ENCODE measurements at regions not wholly inside any gene's neighbourhood (a gene's known extent, or its start where the extent isn't known, plus 50 kb on each side); places are given as distances from the start of the nearest gene placed in this dataset.
"Not testable (repeated sequence)": the region's sequence is repeated elsewhere in the genome, so short reads cannot be mapped to it uniquely, and the experiment has no call there.

DNA sequence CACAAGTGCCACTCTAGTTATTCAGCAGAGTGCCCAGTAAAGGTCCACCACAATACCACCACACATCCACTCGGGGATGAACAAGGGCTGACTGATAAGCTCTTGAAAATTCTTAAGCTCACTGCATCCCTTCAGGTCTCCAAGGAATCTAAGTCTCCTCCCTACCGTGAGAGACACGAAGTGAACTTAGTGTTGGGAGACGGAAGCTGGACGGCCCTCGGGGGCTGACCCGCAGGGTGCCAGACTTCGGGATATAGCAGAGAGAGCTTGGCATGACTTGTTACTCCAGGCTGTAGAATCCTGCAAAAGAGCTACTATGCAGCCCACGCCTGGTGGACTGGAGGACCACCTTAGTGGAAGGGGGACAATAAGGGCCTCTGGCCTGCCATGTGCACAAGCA, 75.1 kb downstream of the LYZL1 start:
- H3K9ac ChIP-seq (ENCODE audit: control insufficient read depth, extremely low read depth, insufficient read depth, low read length); H4K20me1 ChIP-seq (ENCODE audit: control insufficient read depth, extremely low read depth, insufficient read depth, low read length); H3K4me2 ChIP-seq (ENCODE audit: control insufficient read depth, extremely low read depth, insufficient read depth, low read depth, low read length); H3K36me3 ChIP-seq (ENCODE audit: control insufficient read depth in 2 of 2, extremely low read depth in 1 of 2, insufficient read depth in 2 of 2, low read length in 2 of 2); H3K27me3 ChIP-seq (ENCODE audit: control insufficient read depth, extremely low read depth, insufficient read depth, low read length); H3K9me3 ChIP-seq (ENCODE audit: control insufficient read depth, low read depth, low read length); dilution Hi-C loops (cut with MboI; ENCODE audit: extremely low pct_ligation_motif_present, low sequenced_read_pairs); DNase-seq (ENCODE audit: low read depth, low spot score); H3K4me1 ChIP-seq (ENCODE audit: control insufficient read depth, extremely low read depth, insufficient read depth, low read length); FAIRE-seq; H2AFZ ChIP-seq (ENCODE audit: control insufficient read depth, low read length); H3K4me3 ChIP-seq (ENCODE audit: control insufficient read depth in 2 of 3, extremely low read depth in 1 of 3, insufficient read depth in 2 of 3, low read depth in 1 of 3, low read length in 3 of 3); H3K79me2 ChIP-seq (ENCODE audit: control insufficient read depth, insufficient read depth, low read length); H3K9me1 ChIP-seq (ENCODE audit: control insufficient read depth, extremely low read depth, insufficient read depth, low read length); H3K27ac ChIP-seq (ENCODE audit: control insufficient read depth, insufficient read depth, low read length): not testable (repeated sequence)

DNA sequence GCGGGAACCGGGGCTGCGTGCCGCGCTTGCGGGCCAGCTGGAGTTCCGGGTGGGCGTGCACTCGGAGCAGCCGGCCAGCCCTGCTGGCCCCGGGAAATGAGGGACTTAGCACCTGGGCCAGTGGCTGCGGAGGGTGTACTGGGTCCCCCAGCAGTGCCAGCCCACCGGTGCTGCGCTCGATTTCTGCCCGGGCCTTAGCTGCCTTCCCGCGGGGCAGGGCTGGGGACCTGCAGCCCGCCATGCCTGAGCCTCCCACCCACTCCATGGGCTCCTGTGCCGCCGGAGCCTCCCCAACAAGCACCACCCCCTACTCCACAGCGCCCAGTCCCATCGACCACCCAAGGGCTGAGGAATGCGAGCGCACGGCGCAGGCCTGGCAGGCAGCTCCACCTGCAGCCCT, 77.3 kb downstream of the LYZL1 start:
- H3K4me2 ChIP-seq (ENCODE audit: control insufficient read depth, extremely low read depth, insufficient read depth, low read depth, low read length); H3K36me3 ChIP-seq (ENCODE audit: control insufficient read depth in 2 of 2, extremely low read depth in 1 of 2, insufficient read depth in 2 of 2, low read length in 2 of 2); DNase-seq (ENCODE audit: low read depth, low spot score); dilution Hi-C loops (cut with MboI; ENCODE audit: extremely low pct_ligation_motif_present, low sequenced_read_pairs); H2AFZ ChIP-seq (ENCODE audit: control insufficient read depth, low read length); FAIRE-seq; H3K4me1 ChIP-seq (ENCODE audit: control insufficient read depth, extremely low read depth, insufficient read depth, low read length); H3K4me3 ChIP-seq (ENCODE audit: control insufficient read depth in 2 of 3, extremely low read depth in 1 of 3, insufficient read depth in 2 of 3, low read depth in 1 of 3, low read length in 3 of 3); H4K20me1 ChIP-seq (ENCODE audit: control insufficient read depth, extremely low read depth, insufficient read depth, low read length); H3K27me3 ChIP-seq (ENCODE audit: control insufficient read depth, extremely low read depth, insufficient read depth, low read length); H3K27ac ChIP-seq (ENCODE audit: control insufficient read depth, insufficient read depth, low read length); H3K9me3 ChIP-seq (ENCODE audit: control insufficient read depth, low read depth, low read length); H3K9me1 ChIP-seq (ENCODE audit: control insufficient read depth, extremely low read depth, insufficient read depth, low read length); H3K79me2 ChIP-seq (ENCODE audit: control insufficient read depth, insufficient read depth, low read length); H3K9ac ChIP-seq (ENCODE audit: control insufficient read depth, extremely low read depth, insufficient read depth, low read length): not testable (repeated sequence)

DNA sequence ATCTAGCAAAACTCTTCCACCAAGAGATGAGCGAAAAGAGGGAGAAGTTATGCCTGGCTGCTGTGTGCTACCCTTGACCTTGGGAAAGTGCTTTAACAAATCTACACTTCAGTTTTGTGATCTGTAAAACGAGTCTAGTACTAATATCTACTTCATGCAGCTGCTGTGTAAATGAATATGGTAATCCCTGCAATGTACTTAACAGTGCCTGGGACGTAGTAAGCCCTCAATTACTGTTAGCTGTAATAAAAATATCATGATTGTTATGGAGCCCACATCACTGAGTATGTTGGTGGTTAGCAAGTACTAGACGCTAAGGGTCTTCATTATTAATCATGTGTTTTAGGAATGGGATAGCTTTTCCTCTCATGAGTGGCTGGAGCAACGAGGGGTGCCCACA, 80.5 kb downstream of the LYZL1 start:
- H3K9me1 ChIP-seq (ENCODE audit: control insufficient read depth, extremely low read depth, insufficient read depth, low read length) = no peaks in the 10 kb centered on the region
- no peak for FAIRE-seq

More for the DNA sequence above, 80.5 kb downstream of the LYZL1 start:
- dilution Hi-C loops (cut with MboI; ENCODE audit: extremely low pct_ligation_motif_present, low sequenced_read_pairs) = no loop called here
- H3K4me2 ChIP-seq (ENCODE audit: control insufficient read depth, extremely low read depth, insufficient read depth, low read depth, low read length) = no peak overlapping the region
- no peaks in the 10 kb centered on the region for H3K4me1 ChIP-seq (ENCODE audit: control insufficient read depth, extremely low read depth, insufficient read depth, low read length)
- no peaks in the 10 kb centered on the region for H3K79me2 ChIP-seq (ENCODE audit: control insufficient read depth, insufficient read depth, low read length)
- H3K4me3 ChIP-seq (ENCODE audit: control insufficient read depth in 2 of 3, extremely low read depth in 1 of 3, insufficient read depth in 2 of 3, low read depth in 1 of 3, low read length in 3 of 3) = no peak overlapping the region
- no peak overlapping the region for H3K9ac ChIP-seq (ENCODE audit: control insufficient read depth, extremely low read depth, insufficient read depth, low read length)
- H3K27ac ChIP-seq (ENCODE audit: control insufficient read depth, insufficient read depth, low read length) = no peak overlapping the region
- TF ChIP-seq, protein P1, sequence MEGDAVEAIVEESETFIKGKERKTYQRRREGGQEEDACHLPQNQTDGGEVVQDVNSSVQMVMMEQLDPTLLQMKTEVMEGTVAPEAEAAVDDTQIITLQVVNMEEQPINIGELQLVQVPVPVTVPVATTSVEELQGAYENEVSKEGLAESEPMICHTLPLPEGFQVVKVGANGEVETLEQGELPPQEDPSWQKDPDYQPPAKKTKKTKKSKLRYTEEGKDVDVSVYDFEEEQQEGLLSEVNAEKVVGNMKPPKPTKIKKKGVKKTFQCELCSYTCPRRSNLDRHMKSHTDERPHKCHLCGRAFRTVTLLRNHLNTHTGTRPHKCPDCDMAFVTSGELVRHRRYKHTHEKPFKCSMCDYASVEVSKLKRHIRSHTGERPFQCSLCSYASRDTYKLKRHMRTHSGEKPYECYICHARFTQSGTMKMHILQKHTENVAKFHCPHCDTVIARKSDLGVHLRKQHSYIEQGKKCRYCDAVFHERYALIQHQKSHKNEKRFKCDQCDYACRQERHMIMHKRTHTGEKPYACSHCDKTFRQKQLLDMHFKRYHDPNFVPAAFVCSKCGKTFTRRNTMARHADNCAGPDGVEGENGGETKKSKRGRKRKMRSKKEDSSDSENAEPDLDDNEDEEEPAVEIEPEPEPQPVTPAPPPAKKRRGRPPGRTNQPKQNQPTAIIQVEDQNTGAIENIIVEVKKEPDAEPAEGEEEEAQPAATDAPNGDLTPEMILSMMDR (optimal IDR thresholded peaks at IDR 0.05 in 1 of 3, IDR thresholded peaks at IDR 0.05 in 1 of 3, conservative IDR thresholded peaks at IDR 0.05 in 1 of 3; ENCODE audit: extremely low read depth in 1 of 3, insufficient read depth in 2 of 3, low read length in 3 of 3) = no peak
- no peak for TF ChIP-seq EZH2 (IDR thresholded peaks at IDR 0.05; ENCODE audit: low read length)
- peaks cover 8% of the 10 kb centered on the region for H3K27me3 ChIP-seq (ENCODE audit: control insufficient read depth, extremely low read depth, insufficient read depth, low read length)
- no peaks in the 10 kb centered on the region for H3K9me3 ChIP-seq (ENCODE audit: control insufficient read depth, low read depth, low read length)
- H4K20me1 ChIP-seq (ENCODE audit: control insufficient read depth, extremely low read depth, insufficient read depth, low read length) = no peaks in the 10 kb centered on the region
- no peaks in the 10 kb centered on the region for H3K36me3 ChIP-seq (ENCODE audit: control insufficient read depth in 2 of 2, extremely low read depth in 1 of 2, insufficient read depth in 2 of 2, low read length in 2 of 2)
- no peak overlapping the region for H2AFZ ChIP-seq (ENCODE audit: control insufficient read depth, low read length)
- DNase-seq (ENCODE audit: low read depth, low spot score) = no peak

Measured in keratinocyte (primary cell).